GM12878 (cell line): ENCODE measurements at regions not wholly inside any gene's neighbourhood (a gene's known extent, or its start where the extent isn't known, plus 50 kb on each side); places are given as distances from the start of the nearest gene placed in this dataset.

ENCODE experiments used
- ATAC-seq: fragments of 200-7000 bp; cut with Tn5 transposase; 3 replicates; pipeline ENCODE4 v1.9.1; 2020; ENCODE audit warnings: mild to moderate bottlenecking, moderate library complexity
- BruUV-seq: library from RNA; stranded (reverse); fragments of 400-500 nt; replicated peaks from 2 replicates; lab custom pipeline; 2021; lab: Mats Ljungman, UMichigan
- CTCF ChIA-PET: fragments of 300-600 bp; sonication (Branson Sonifier 250); formaldehyde crosslinking; extraction: SDS; loops from one replicate; lab custom pipeline; 2021; ENCODE audit warnings: inconsistent platforms; lab: Yijun Ruan, JAX
- POLR2A ChIA-PET: fragments of 350-600 bp; formaldehyde crosslinking; extraction: SDS; loops from one replicate; lab custom pipeline; 2021; ENCODE audit warnings: inconsistent platforms; lab: Charles Lee
- RAD21 ChIA-PET: fragments of 300-600 bp; sonication (Branson Sonifier 250); formaldehyde crosslinking; loops from one replicate; lab custom pipeline; 2023; ENCODE audit warnings: antibody characterized with exemption; ENCODE audit not compliant: unreplicated experiment; lab: Charles Lee
- SMC1A ChIA-PET: fragments of 300-600 bp; sonication (Branson Sonifier 250); formaldehyde crosslinking; loops from one replicate; lab custom pipeline; 2023; ENCODE audit not compliant: unreplicated experiment, uncharacterized antibody; lab: Charles Lee
- DNase-seq: peaks from one replicate; pipeline ENCODE4 v3.0.0-alpha.2; 2011; ENCODE audit warnings: low read depth, low spot score
- FAIRE-seq: peaks from 3 replicates; lab custom pipeline; 2011; peaks lifted over from hg19 to GRCh38; lab: Jason Lieb, UNC
- H2AFZ ChIP-seq: 2 replicates; pipeline ENCODE4 v1.6.0; 2011; ENCODE audit warnings: low read depth, low read length, control low read depth; ENCODE audit not compliant: control insufficient read depth
- H3K27ac ChIP-seq: 2 replicates; pipeline ENCODE4 v1.5.1; 2011; ENCODE audit warnings: control low read depth; ENCODE audit not compliant: control insufficient read depth, insufficient read depth
- H3K27me3 ChIP-seq, 2 experiments: replicated peaks in 1 of 2; 2 replicates each; pipeline versions ENCODE4 v1.6.0 to v1.6.1; 2011; ENCODE audit warnings: low read length in 1 of 2; ENCODE audit not compliant: control insufficient read depth in 2 of 2, insufficient read depth in 2 of 2
- H3K36me3 ChIP-seq, 2 experiments: 2 replicates each; pipeline ENCODE4 v1.5.1; 2011; ENCODE audit warnings: low read length in 1 of 2; ENCODE audit not compliant: control insufficient read depth in 2 of 2, insufficient read depth in 2 of 2
- H3K4me1 ChIP-seq: 2 replicates; pipeline ENCODE4 v1.6.1; 2011; ENCODE audit warnings: mild to moderate bottlenecking, low read length, moderate library complexity, mixed read lengths; ENCODE audit not compliant: control insufficient read depth, insufficient read depth
- H3K4me2 ChIP-seq: 2 replicates; pipeline ENCODE4 v1.6.0; 2011; ENCODE audit warnings: control low read depth; ENCODE audit not compliant: control insufficient read depth, insufficient read depth
- H3K4me3 ChIP-seq: fragments of 200-600 bp; sonication (generic); 2 replicates; pipeline ENCODE4 v1.5.1; 2016
- H3K79me2 ChIP-seq: 2 replicates; pipeline ENCODE4 v1.6.0; 2011; ENCODE audit warnings: low read length; ENCODE audit not compliant: control insufficient read depth, insufficient read depth
- H3K9ac ChIP-seq: 2 replicates; pipeline ENCODE4 v1.8.0; 2011; ENCODE audit warnings: low read length, control low read depth, mixed read lengths; ENCODE audit not compliant: control insufficient read depth, insufficient read depth
- H3K9me3 ChIP-seq: replicated peaks from 3 replicates; pipeline ENCODE4 v1.5.1; 2011; ENCODE audit warnings: mild to moderate bottlenecking, low read length; ENCODE audit not compliant: control insufficient read depth, insufficient read depth
- H4K20me1 ChIP-seq: 2 replicates; pipeline ENCODE4 v1.6.0; 2011; ENCODE audit not compliant: control insufficient read depth, insufficient read depth
- ATF7 ChIP-seq: fragments of 450-650 bp; IDR thresholded peaks from 2 replicates; pipeline ENCODE4 v1.6.1; 2016; ENCODE audit warnings: low read depth, mild to moderate bottlenecking
- BMI1 ChIP-seq: fragments of 450-650 bp; IDR thresholded peaks from 2 replicates; pipeline ENCODE4 v1.6.1; 2016; ENCODE audit warnings: mild to moderate bottlenecking, moderate library complexity, borderline replicate concordance
- CBFB ChIP-seq: IDR thresholded peaks from 2 replicates; pipeline ENCODE4 v1.6.1; 2016; ENCODE audit warnings: antibody characterized with exemption, low read depth
- CBX5 ChIP-seq: sonication (generic); IDR thresholded peaks from 2 replicates; pipeline ENCODE4 v1.6.1; 2016; ENCODE audit warnings: low read depth, moderate library complexity, mild to moderate bottlenecking, inconsistent platforms
- CREB1 ChIP-seq: IDR thresholded peaks from 2 replicates; pipeline ENCODE4 v1.6.1; 2012; ENCODE audit warnings: low read depth, mild to moderate bottlenecking, inconsistent platforms
- EZH2 ChIP-seq: IDR thresholded peaks from 2 replicates; pipeline ENCODE4 v1.6.1; 2012; ENCODE audit warnings: low read depth, mild to moderate bottlenecking, control low read depth, inconsistent platforms, low read length, borderline replicate concordance; ENCODE audit not compliant: control insufficient read depth
- IKZF2 ChIP-seq, 2 experiments: fragments of 450-650 bp; IDR thresholded peaks; 2 replicates each; pipeline ENCODE4 v1.6.1; 2017; ENCODE audit warnings: mild to moderate bottlenecking in 2 of 2, moderate library complexity in 2 of 2
- MYC ChIP-seq: IDR thresholded peaks from 2 replicates; pipeline ENCODE4 v1.6.1; 2011; ENCODE audit warnings: mild to moderate bottlenecking, low read length, moderate library complexity, inconsistent platforms; ENCODE audit not compliant: insufficient read depth, insufficient replicate concordance, insufficient read length, severe bottlenecking
- NFXL1 ChIP-seq: fragments of 450-650 bp; IDR thresholded peaks from 2 replicates; pipeline ENCODE4 v1.6.1; 2017; ENCODE audit warnings: antibody characterized with exemption, mild to moderate bottlenecking, borderline replicate concordance
- RAD21 ChIP-seq: IDR thresholded peaks from 2 replicates; pipeline ENCODE4 v1.6.1; 2011; ENCODE audit warnings: mild to moderate bottlenecking, low read depth, low read length, moderate library complexity; ENCODE audit not compliant: insufficient read depth
- REST ChIP-seq: IDR thresholded peaks from 2 replicates; pipeline ENCODE4 v1.6.1; 2012; ENCODE audit warnings: mild to moderate bottlenecking, low read depth, low read length
- ZNF274 ChIP-seq: IDR thresholded peaks from one replicate; pipeline ENCODE4 v1.8.0; 2011; ENCODE audit not compliant: insufficient read length, insufficient read depth
- WGBS: methylation state at CpG from one replicate; pipeline ENCODE4 v1.1.6; 2016; ENCODE audit warnings: low lambda C conversion rate; ENCODE audit not compliant: insufficient replicate concordance, insufficient coverage; ENCODE audit errors: missing lambda C conversion rate; 5-methylcytosine and 5-hydroxymethylcytosine counted together
- in situ Hi-C: fragments of 300-500 bp; cut with MboI; formaldehyde crosslinking; loops from 9 replicates; pipeline ENCODE4 v1.14.3; 2018; ENCODE audit warnings: mixed read lengths
- intact Hi-C: fragments of 100-400 bp; cut with micrococcal nuclease; formaldehyde crosslinking; loops from one replicate; pipeline ENCODE4 v1.14.2; 2022; ENCODE audit not compliant: unreplicated experiment

GRCh38 chr13:77458736-77459135 is 76.8 kb upstream of the SCEL start:
- BruUV-seq = no TSS peak
- no peak for ATAC-seq
- DNase-seq = no peak
- Histone ChIP-seq H3K4me3 (no peak overlapping the region), H3K9ac (no peak overlapping the region), H3K79me2 (no peaks in the 10 kb centered on the region), H4K20me1 (no peaks in the 10 kb centered on the region), H3K4me2 (no peak overlapping the region), H3K4me1 (peaks cover 3% of the 10 kb centered on the region; the same call in 1 of the 2 replicates), H3K27me3 (no peaks in the 10 kb centered on the region), H2AFZ (no peak overlapping the region), H3K36me3 (no peaks in the 10 kb centered on the region), H3K27ac (no peak overlapping the region), H3K9me3 (no peaks in the 10 kb centered on the region)
- no peak for TF ChIP-seq IKZF2 (IDR thresholded peaks at IDR 0.05)
- TF ChIP-seq ATF7 = no peak
- no peak for TF ChIP-seq CBX5
- TF ChIP-seq BMI1 = no peak
- TF ChIP-seq CBFB = no peak
- RAD21 ChIA-PET = interaction anchor here (0.9 to 1.5 kb wide), 3 partner anchors 20 to 34 kb away, joined by 3 to 4 read pairs (median 3); no protein-coding TSS in a partner anchor
- 6% methylated on average over 1 of the region's 1 CpG for WGBS
- FAIRE-seq = no peak
- POLR2A ChIA-PET = interaction anchor here (1.0 to 1.1 kb wide), 2 partner anchors 10 to 12 kb away, joined by 4 read pairs; no protein-coding TSS in a partner anchor
- SMC1A ChIA-PET = interaction anchor here (0.6 to 3.2 kb wide), 7 partner anchors 14 to 145 kb away, joined by 3 to 13 read pairs (median 4); no protein-coding TSS in a partner anchor
- CTCF ChIA-PET = interaction anchor here (0.6 to 3.5 kb wide), 2 partner anchors 20 to 138 kb away, joined by 3 to 17 read pairs; no protein-coding TSS in a partner anchor
- intact Hi-C loops (no loop called here), in situ Hi-C loops (no loop called here)

DNA sequence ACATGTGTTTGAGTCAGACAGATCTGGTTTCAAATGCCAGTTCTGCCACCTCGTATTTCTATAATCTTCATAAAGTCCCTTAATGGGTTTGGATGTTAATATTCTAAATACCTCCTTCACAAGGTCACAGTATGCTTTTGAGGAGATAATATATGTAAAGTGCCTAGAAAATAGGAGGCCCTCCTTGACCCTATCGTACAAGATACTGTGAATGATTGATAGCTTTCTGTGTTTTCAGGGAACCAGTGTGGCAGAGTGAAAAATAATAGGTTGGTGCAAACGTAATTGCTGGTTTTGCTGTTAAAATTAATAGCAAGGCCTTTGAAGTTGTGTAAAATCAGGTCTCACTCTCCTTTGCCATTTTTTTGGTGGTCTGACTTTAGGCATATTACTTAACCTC is 77.5 kb upstream of the SCEL start:
- no peak overlapping the region for H3K4me2 ChIP-seq
- no peak for ATAC-seq
- WGBS = 80% methylated on average over 3 of the region's 3 CpGs
- H4K20me1 ChIP-seq = no peaks in the 10 kb centered on the region
- ChIA-PET SMC1A (interaction anchor here (1.9 to 3.2 kb wide), 2 partner anchors 14 to 17 kb away, joined by 9 to 13 read pairs; no protein-coding TSS in a partner anchor), CTCF (interaction anchor here (1.0 to 3.5 kb wide), 2 partner anchors 21 to 24 kb away, joined by 3 to 17 read pairs; no protein-coding TSS in a partner anchor), POLR2A (interaction anchor here (1.0 kb wide), 1 partner anchor 11 kb away, joined by 4 read pairs; no protein-coding TSS in a partner anchor), RAD21 (interaction anchor here (0.9 to 1.0 kb wide), 2 partner anchors 21 to 28 kb away, joined by 3 read pairs; no protein-coding TSS in a partner anchor)
- in situ Hi-C loops = no loop called here
- no peak overlapping the region for H2AFZ ChIP-seq
- no peak for FAIRE-seq
- DNase-seq = no peak
- H3K36me3 ChIP-seq = no peaks in the 10 kb centered on the region
- no peaks in the 10 kb centered on the region for H3K79me2 ChIP-seq
- peaks cover 3% of the 10 kb centered on the region; the same call in 1 of the 2 replicates for H3K4me1 ChIP-seq
- H3K27ac ChIP-seq = no peak overlapping the region
- BruUV-seq = no TSS peak
- no peaks in the 10 kb centered on the region for H3K27me3 ChIP-seq
- no peak overlapping the region for H3K4me3 ChIP-seq
- no peaks in the 10 kb centered on the region for H3K9me3 ChIP-seq
- no peak overlapping the region for H3K9ac ChIP-seq
- intact Hi-C loops = no loop called here
- no peak for TF ChIP-seq EZH2
- TF ChIP-seq RAD21 = no peak
- TF ChIP-seq REST = no peak
- TF ChIP-seq CREB1 = no peak
- no peak for TF ChIP-seq MYC
- no peak for TF ChIP-seq ZNF274
- TF ChIP-seq NFXL1 = no peak
